Panc1 (cell line): ENCODE measurements at regions not wholly inside any gene's neighbourhood (a gene's known extent, or its start where the extent isn't known, plus 50 kb on each side); places are given as distances from the start of the nearest gene placed in this dataset.

Experiments
- ATAC-seq: fragments of 200-7000 bp; cut with Tn5 transposase; 2 replicates; pipeline ENCODE4 v1.9.1; 2020; ENCODE audit warnings: mild to moderate bottlenecking, moderate library complexity
- BruUV-seq: library from RNA; stranded (reverse); fragments of 400-500 nt; replicated peaks from 2 replicates; lab custom pipeline; 2021; lab: Mats Ljungman, UMichigan
- CTCF ChIA-PET: fragments of 300-600 bp; sonication (Branson Sonifier 250); formaldehyde crosslinking; loops from one replicate; lab custom pipeline; 2022; ENCODE audit warnings: antibody characterized with exemption; lab: Charles Lee
- POLR2A ChIA-PET: fragments of 300-600 bp; sonication (Branson Sonifier 250); formaldehyde crosslinking; loops from one replicate; lab custom pipeline; 2022; ENCODE audit warnings: antibody characterized with exemption; lab: Charles Lee
- DNase-seq: peaks from one replicate; pipeline ENCODE4 v3.0.0-alpha.2; 2010; ENCODE audit warnings: low read depth, low spot score
- H3K27ac ChIP-seq: 2 replicates; pipeline ENCODE4 v1.5.1; 2011; ENCODE audit warnings: mild to moderate bottlenecking, low read length, inconsistent platforms
- H3K27me3 ChIP-seq: fragments of 200-500 bp; sonication (Bioruptor generic); 2 replicates; pipeline ENCODE4 v1.6.0; 2014; ENCODE audit warnings: low read length, inconsistent platforms; ENCODE audit not compliant: control insufficient read depth, insufficient read depth
- H3K36me3 ChIP-seq: fragments of 200-500 bp; sonication (Bioruptor generic); 2 replicates; pipeline ENCODE4 v1.5.1; 2014; ENCODE audit warnings: inconsistent platforms, mild to moderate bottlenecking, low read length, moderate library complexity; ENCODE audit not compliant: control insufficient read depth, insufficient read depth
- H3K4me1 ChIP-seq: 2 replicates; pipeline ENCODE4 v1.5.1; 2011; ENCODE audit warnings: inconsistent platforms, mild to moderate bottlenecking, low read length, moderate library complexity; ENCODE audit not compliant: control insufficient read depth, insufficient read depth
- H3K4me3 ChIP-seq, 2 experiments: 2 replicates each; pipeline ENCODE4 v1.5.1; 2011 to 2012; ENCODE audit warnings: low read depth in 2 of 2, low read length in 2 of 2, mild to moderate bottlenecking in 2 of 2, inconsistent platforms in 1 of 2, moderate library complexity in 1 of 2
- H3K9me3 ChIP-seq: fragments of 200-500 bp; sonication (Bioruptor generic); 2 replicates; pipeline ENCODE4 v1.5.1; 2014; ENCODE audit warnings: low read depth, mild to moderate bottlenecking, inconsistent platforms, low read length, moderate library complexity; ENCODE audit not compliant: control insufficient read depth, insufficient read depth
- CTCF ChIP-seq: fragments of 450-650 bp; IDR thresholded peaks from 2 replicates; pipeline ENCODE4 v1.5.1; 2017; ENCODE audit warnings: mild to moderate bottlenecking
- POLR2AphosphoS5 ChIP-seq: IDR thresholded peaks from 2 replicates; pipeline ENCODE4 v1.6.1; 2012; ENCODE audit warnings: mild to moderate bottlenecking, low read depth, low read length, moderate library complexity
- REST ChIP-seq, 2 experiments: IDR thresholded peaks; 2 replicates each; pipeline ENCODE4 v1.6.1; 2011 to 2012; ENCODE audit warnings: low read depth in 2 of 2, control low read depth in 1 of 2, low read length in 1 of 2, mild to moderate bottlenecking in 1 of 2, moderate library complexity in 1 of 2; ENCODE audit not compliant: insufficient read depth in 1 of 2
- SIN3A ChIP-seq: IDR thresholded peaks from 2 replicates; pipeline ENCODE4 v1.6.1; 2012; ENCODE audit warnings: low read depth, mild to moderate bottlenecking, low read length, moderate library complexity, borderline replicate concordance; ENCODE audit not compliant: insufficient read depth
- TCF7L2 ChIP-seq: IDR thresholded peaks from 2 replicates; pipeline ENCODE4 v1.6.1; 2011; ENCODE audit warnings: mild to moderate bottlenecking, low read depth, low read length, inconsistent platforms
- in situ Hi-C: cut with HindIII; loops from 2 replicates; pipeline ENCODE4 v1.10.0; 2016; ENCODE audit warnings: low sequenced_read_pairs, low pct_unique_long_range_greater_than_20kb
- intact Hi-C: fragments of 100-400 bp; cut with micrococcal nuclease; formaldehyde crosslinking; loops from one replicate; pipeline ENCODE4 v1.10.0; 2022; ENCODE audit not compliant: unreplicated experiment

GRCh38 chr13:44174769-44175425 lies 198.7 kb upstream of the SERP2 start:
- CTCF ChIA-PET: interaction anchor here (0.6 kb wide), 1 partner anchor 743 kb away, joined by 4 read pairs; no protein-coding TSS in a partner anchor
- no peak overlapping the region for H3K27ac ChIP-seq
- no peak for TF ChIP-seq SIN3A

DNA sequence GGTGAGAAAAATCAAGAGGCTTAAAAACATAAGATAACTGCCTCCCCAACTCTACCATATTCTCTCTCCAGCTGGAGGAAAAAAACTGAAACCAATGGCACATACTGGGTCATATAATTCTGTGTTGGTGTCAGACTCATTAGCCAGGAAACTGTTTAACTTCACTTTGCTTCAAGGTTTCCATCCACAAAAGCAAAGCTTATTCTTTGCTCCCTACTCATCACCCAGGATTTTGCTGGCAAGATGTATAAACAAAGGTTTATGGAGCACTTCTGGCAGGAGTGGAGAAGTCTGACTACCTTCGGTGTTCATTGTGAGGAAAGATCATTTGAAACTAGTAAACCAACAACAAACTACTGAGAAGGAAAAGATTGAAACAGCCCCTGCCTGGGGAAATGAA lies 197.5 kb upstream of the SERP2 start:
- Histone ChIP-seq H3K36me3 (no peaks in the 10 kb centered on the region), H3K4me1 (no peaks in the 10 kb centered on the region), H3K27ac (no peak overlapping the region), H3K27me3 (no peaks in the 10 kb centered on the region), H3K4me3 (no peak overlapping the region), H3K9me3 (no peaks in the 10 kb centered on the region)
- no peak for TF ChIP-seq CTCF
- no peak for TF ChIP-seq REST (IDR thresholded peaks at IDR 0.05; ENCODE audit: insufficient read depth in 1 of 2, low read depth in 2 of 2, low read length in 1 of 2)
- no peak for TF ChIP-seq SIN3A
- no peak for TF ChIP-seq TCF7L2
- no peak for TF ChIP-seq POLR2AphosphoS5
- intact Hi-C loops (no loop called here), in situ Hi-C loops (no loop called here)
- no peak for DNase-seq
- CTCF ChIA-PET: no interaction called here
- no peak for ATAC-seq
- POLR2A ChIA-PET: no interaction called here
- no TSS peak for BruUV-seq

More at GRCh38 chr13:44174769-44175425, 198.7 kb upstream of the SERP2 start:
- no peaks in the 10 kb centered on the region for H3K4me1 ChIP-seq
- POLR2A ChIA-PET: no interaction called here
- H3K9me3 ChIP-seq: no peaks in the 10 kb centered on the region
- intact Hi-C loops (no loop called here), in situ Hi-C loops (no loop called here)
- no peaks in the 10 kb centered on the region for H3K36me3 ChIP-seq
- BruUV-seq: no TSS peak
- no peak overlapping the region for H3K4me3 ChIP-seq
- no peak for ATAC-seq
- no peaks in the 10 kb centered on the region for H3K27me3 ChIP-seq
- DNase-seq: no peak

DNA sequence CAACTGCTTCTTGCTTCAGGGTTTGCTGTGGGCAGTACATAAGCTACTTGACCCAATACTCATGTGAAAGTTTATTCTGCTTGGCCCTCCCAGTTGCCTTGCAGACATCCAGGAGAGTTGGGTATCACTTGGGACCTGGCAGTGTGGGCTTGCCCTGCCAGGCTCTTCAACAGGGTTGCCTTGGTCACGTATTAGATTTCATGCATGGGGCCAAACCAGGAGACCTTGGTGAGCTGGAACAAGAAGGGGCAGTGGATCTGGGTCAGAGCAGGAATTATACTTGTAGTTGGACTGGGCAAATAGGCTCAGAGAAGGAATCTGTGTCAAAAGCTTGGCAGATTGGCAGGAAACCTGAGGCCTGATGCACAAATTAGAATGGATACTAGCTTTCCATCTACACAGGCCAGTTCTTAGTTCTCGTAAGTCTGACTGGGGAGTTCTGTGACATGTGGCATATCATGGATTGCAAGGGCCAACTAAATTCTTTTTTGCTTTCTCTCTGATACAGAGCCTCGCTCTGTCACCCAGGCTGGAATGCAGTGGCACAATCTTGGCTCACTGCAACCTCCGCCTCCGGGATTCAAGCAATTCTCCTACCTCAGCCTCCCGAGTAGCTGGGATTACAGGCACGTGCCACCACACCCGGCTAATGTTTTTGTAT lies 192.6 kb upstream of the SERP2 start:
- in situ Hi-C loops: no loop called here
- CTCF ChIA-PET: no interaction called here
- Histone ChIP-seq H3K9me3 (no peaks in the 10 kb centered on the region), H3K36me3 (no peaks in the 10 kb centered on the region), H3K27me3 (no peaks in the 10 kb centered on the region), H3K4me1 (no peaks in the 10 kb centered on the region), H3K4me3 (no peak overlapping the region), H3K27ac (no peak overlapping the region)
- BruUV-seq: no TSS peak
- TF ChIP-seq CTCF (no peak), SIN3A (no peak), POLR2AphosphoS5 (no peak), TCF7L2 (no peak), REST (IDR thresholded peaks at IDR 0.05; ENCODE audit: insufficient read depth in 1 of 2, low read depth in 2 of 2, low read length in 1 of 2) (no peak)
- POLR2A ChIA-PET: no interaction called here
- DNase-seq: no peak
- ATAC-seq: no peak
- intact Hi-C loops: no loop called here
